A549 (cell line): ENCODE measurements at regions not wholly inside any gene's neighbourhood (a gene's known extent, or its start where the extent isn't known, plus 50 kb on each side); places are given as distances from the start of the nearest gene placed in this dataset.
"Not testable (repeated sequence)": the region's sequence is repeated elsewhere in the genome, so short reads cannot be mapped to it uniquely, and the experiment has no call there.

Experiments used
- ATAC-seq, 2 experiments: fragments of 200-7000 bp in 1 of 2; fragments of >200 bp in 1 of 2; cut with Nextera tagmentation in 1 of 2; cut with Tn5 transposase in 1 of 2; 3 replicates each; pipeline versions ENCODE4 v1.8.0 to v1.9.1; 2018 to 2020; ENCODE audit warnings: mild to moderate bottlenecking in 1 of 2, moderate library complexity in 1 of 2
- CTCF ChIA-PET: fragments of 300-600 bp; sonication (Branson Sonifier 250); formaldehyde crosslinking; extraction: SDS; loops from one replicate; lab custom pipeline; 2021; ENCODE audit warnings: antibody characterized with exemption, inconsistent platforms; lab: Yijun Ruan, JAX
- POLR2A ChIA-PET: fragments of 350-600 bp; formaldehyde crosslinking; extraction: SDS; loops from one replicate; lab custom pipeline; 2021; ENCODE audit warnings: antibody characterized with exemption, inconsistent platforms; lab: Yijun Ruan, JAX
- DNase-seq, 2 experiments: peaks; one replicate each; pipeline versions ENCODE4 v3.0.0 to v3.0.0-alpha.2; 2011 to 2016; ENCODE audit warnings: low read depth in 1 of 2, low spot score in 1 of 2
- FAIRE-seq: peaks from 2 replicates; lab custom pipeline; 2011; peaks lifted over from hg19 to GRCh38; lab: Jason Lieb, UNC
- H3K27ac ChIP-seq, 2 experiments: fragments of >200 bp; sonication (Bioruptor Twin); formaldehyde crosslinking; 3 replicates each; pipeline ENCODE4 v1.5.1; 2016 to 2017
- H3K4me1 ChIP-seq: fragments of >200 bp; sonication (Bioruptor Twin); formaldehyde crosslinking; 3 replicates; pipeline ENCODE4 v1.6.1; 2016
- H3K4me2 ChIP-seq: fragments of >200 bp; sonication (Bioruptor Twin); formaldehyde crosslinking; 3 replicates; pipeline ENCODE4 v1.6.1; 2016
- H3K4me3 ChIP-seq: fragments of >200 bp; sonication (Bioruptor Twin); formaldehyde crosslinking; 3 replicates; pipeline ENCODE4 v1.5.1; 2016
- H3K9me3 ChIP-seq: fragments of >200 bp; sonication (Bioruptor Twin); formaldehyde crosslinking; 3 replicates; pipeline ENCODE4 v1.6.1; 2016
- ATOH8 ChIP-seq: fragments of 250-450 bp; sonication (Bioruptor Pico); IDR thresholded peaks from 2 replicates; pipeline ENCODE4 v1.5.0; 2020; ENCODE audit warnings: low read depth, mild to moderate bottlenecking, moderate library complexity
- BCL3 ChIP-seq: fragments of >200 bp; sonication (Bioruptor Twin); formaldehyde crosslinking; IDR thresholded peaks from 3 replicates; pipeline ENCODE4 v1.6.1; 2016
- BHLHE40 ChIP-seq: IDR thresholded peaks from 2 replicates; pipeline ENCODE4 v1.6.1; 2012; ENCODE audit warnings: low read depth, low read length, inconsistent platforms
- CBX8 ChIP-seq: fragments of 200-600 bp; sonication (generic); IDR thresholded peaks from 2 replicates; pipeline ENCODE4 v1.6.1; 2016
- CHD2 ChIP-seq: fragments of 150-350 bp; IDR thresholded peaks from 2 replicates; pipeline ENCODE4 v1.6.1; 2014; ENCODE audit warnings: low read length; ENCODE audit not compliant: partially characterized antibody
- ELK1 ChIP-seq: fragments of 150-350 bp; IDR thresholded peaks from 2 replicates; pipeline ENCODE4 v1.6.1; 2014; ENCODE audit warnings: low read depth, mild to moderate bottlenecking, low read length
- EP300 ChIP-seq, 2 experiments: fragments of >200 bp; sonication (Bioruptor Twin); formaldehyde crosslinking; IDR thresholded peaks; 2 replicates in 1 of 2; 3 replicates in 1 of 2; pipeline ENCODE4 v1.6.1; 2016 to 2017
- HOXA7 ChIP-seq: fragments of 250-450 bp; sonication (Bioruptor Pico); IDR thresholded peaks from 2 replicates; pipeline ENCODE4 v1.5.0; 2020; ENCODE audit warnings: mild to moderate bottlenecking, moderate library complexity
- HOXB13 ChIP-seq: fragments of 250-450 bp; sonication (Bioruptor Pico); IDR thresholded peaks from 2 replicates; pipeline ENCODE4 v1.5.0; 2020; ENCODE audit warnings: low read depth, mild to moderate bottlenecking, moderate library complexity
- KDM5A ChIP-seq: fragments of 200-600 bp; sonication (generic); IDR thresholded peaks from 2 replicates; pipeline ENCODE4 v1.6.1; 2016; ENCODE audit warnings: antibody characterized with exemption, mild to moderate bottlenecking
- MAZ ChIP-seq: fragments of 150-350 bp; IDR thresholded peaks from 2 replicates; pipeline ENCODE4 v1.6.1; 2014; ENCODE audit warnings: antibody characterized with exemption, low read depth, low read length, borderline replicate concordance
- MYC ChIP-seq: IDR thresholded peaks from 2 replicates; pipeline ENCODE4 v1.6.1; 2012; ENCODE audit warnings: mild to moderate bottlenecking, inconsistent platforms, low read length, improper control_type of control experiment, borderline replicate concordance
- PHF8 ChIP-seq: fragments of 200-600 bp; sonication (generic); IDR thresholded peaks from 2 replicates; pipeline ENCODE4 v1.6.1; 2016; ENCODE audit warnings: low read depth, mild to moderate bottlenecking, antibody characterized with exemption, moderate library complexity, borderline replicate concordance
- RARB ChIP-seq: fragments of 250-450 bp; sonication (Bioruptor Pico); IDR thresholded peaks from 2 replicates; pipeline ENCODE4 v1.8.0; 2021; ENCODE audit warnings: mild to moderate bottlenecking, moderate library complexity
- RFX5 ChIP-seq: fragments of 450-650 bp; IDR thresholded peaks from 2 replicates; pipeline ENCODE4 v1.7.1; 2014; ENCODE audit warnings: antibody characterized with exemption, mild to moderate bottlenecking, moderate library complexity
- RNF2 ChIP-seq: fragments of 200-600 bp; sonication (generic); IDR thresholded peaks from 2 replicates; pipeline ENCODE4 v1.6.1; 2016; ENCODE audit warnings: low read depth, mild to moderate bottlenecking, antibody characterized with exemption, moderate library complexity, borderline replicate concordance
- SMC3 ChIP-seq: fragments of >200 bp; sonication (Bioruptor Twin); formaldehyde crosslinking; IDR thresholded peaks from 3 replicates; pipeline ENCODE4 v1.6.1; 2018; ENCODE audit warnings: inconsistent platforms
- SREBF2 ChIP-seq: fragments of 450-650 bp; IDR thresholded peaks from 2 replicates; pipeline ENCODE4 v1.6.1; 2014; ENCODE audit warnings: mild to moderate bottlenecking, moderate library complexity
- TFCP2L1 ChIP-seq: fragments of 250-450 bp; sonication (Bioruptor Pico); IDR thresholded peaks from 2 replicates; pipeline ENCODE4 v1.5.0; 2021; ENCODE audit warnings: mild to moderate bottlenecking
- TP53 ChIP-seq: fragments of 250-450 bp; sonication (Bioruptor Pico); IDR thresholded peaks from 2 replicates; pipeline ENCODE4 v1.5.0; 2021; ENCODE audit warnings: mild to moderate bottlenecking, moderate library complexity
- USF2 ChIP-seq: fragments of 450-650 bp; IDR thresholded peaks from 2 replicates; pipeline ENCODE4 v1.6.1; 2014; ENCODE audit warnings: antibody characterized with exemption
- ZC3H11A ChIP-seq: fragments of 450-650 bp; IDR thresholded peaks from 2 replicates; pipeline ENCODE4 v1.6.1; 2014; ENCODE audit warnings: antibody characterized with exemption, mild to moderate bottlenecking
- ZFP36 ChIP-seq: fragments of 450-650 bp; IDR thresholded peaks from 2 replicates; pipeline ENCODE4 v1.6.1; 2014; ENCODE audit warnings: borderline replicate concordance; ENCODE audit not compliant: partially characterized antibody
- ZNF302 ChIP-seq: fragments of 250-450 bp; sonication (Bioruptor Pico); IDR thresholded peaks from 2 replicates; pipeline ENCODE4 v1.9.0; 2021; ENCODE audit warnings: inconsistent platforms, mild to moderate bottlenecking, moderate library complexity
- WGBS: methylation state at CpG from one replicate; pipeline ENCODE4 v1.1.6; 2017; ENCODE audit errors: missing lambda C conversion rate; 5-methylcytosine and 5-hydroxymethylcytosine counted together
- TF ChIP-seq, protein P1 (sequence below): IDR thresholded peaks from 2 replicates; pipeline ENCODE4 v1.6.1; 2012
- TF ChIP-seq, protein P2 (sequence below): IDR thresholded peaks from 2 replicates; pipeline ENCODE4 v1.6.1; 2012
- TF ChIP-seq, protein P3 (sequence below): fragments of 250-450 bp; sonication (Bioruptor Pico); IDR thresholded peaks from 2 replicates; pipeline ENCODE4 v1.5.0; 2021; ENCODE audit warnings: mild to moderate bottlenecking, moderate library complexity, borderline replicate concordance
- TF ChIP-seq, protein P4 (sequence below): fragments of >200 bp; sonication (Bioruptor Twin); formaldehyde crosslinking; IDR thresholded peaks from 2 replicates; pipeline ENCODE4 v1.6.1; 2016

DNA sequence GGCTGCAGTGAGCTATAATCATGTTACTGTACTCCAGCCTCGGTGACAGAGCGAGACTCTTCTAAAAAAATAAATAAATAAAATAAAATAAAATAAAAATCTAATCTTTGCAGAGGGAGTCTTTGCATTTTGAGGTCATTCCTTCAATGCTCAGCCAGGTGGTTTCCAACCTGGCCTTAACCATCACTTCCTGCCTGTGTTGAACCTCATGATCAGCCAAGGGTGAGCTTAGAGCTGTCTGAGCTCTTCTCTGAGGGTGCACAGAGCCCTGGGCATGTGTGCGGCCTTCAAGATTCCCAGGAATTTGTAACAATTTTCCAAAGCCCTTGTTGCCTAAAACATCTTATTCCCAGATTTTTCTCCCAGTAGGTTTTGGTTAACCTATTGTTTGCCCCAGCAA, 94.3 kb downstream of the KCNJ12 start:
- H3K4me2 ChIP-seq, POLR2A ChIA-PET, ATAC-seq, FAIRE-seq, H3K27ac ChIP-seq, DNase-seq, H3K9me3 ChIP-seq, H3K4me1 ChIP-seq, H3K4me3 ChIP-seq: not testable (repeated sequence)
- CTCF ChIA-PET: interaction anchor here (1.3 to 1.9 kb wide), 3 partner anchors 13 to 41 kb away, joined by 4 to 11 read pairs (median 5); no protein-coding TSS in a partner anchor
- 42% methylated on average over 3 of the region's 3 CpGs for WGBS

DNA sequence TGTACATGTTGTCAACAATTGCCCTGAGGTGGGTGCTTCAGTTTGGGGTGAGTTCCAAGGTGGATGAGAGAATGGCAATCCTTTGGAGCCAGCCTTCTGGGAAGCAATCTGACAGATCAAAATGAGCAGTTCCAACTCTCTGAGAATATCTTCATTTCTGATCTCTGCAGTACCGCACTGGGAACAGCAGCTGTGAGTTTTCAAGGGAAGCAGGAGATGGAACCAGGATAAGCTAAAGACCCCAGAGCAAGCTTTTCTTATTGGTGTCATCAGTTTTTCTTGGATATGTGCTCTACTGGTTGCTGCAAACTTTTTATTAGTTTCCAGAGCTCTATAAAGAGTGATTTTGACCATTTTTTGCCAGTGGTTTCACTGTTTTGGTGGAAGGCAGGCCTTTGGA, 94.7 kb downstream of the KCNJ12 start:
- CTCF ChIA-PET: interaction anchor here (1.3 to 1.5 kb wide), 2 partner anchors 14 to 41 kb away, joined by 4 to 11 read pairs; no protein-coding TSS in a partner anchor
- WGBS: 95% methylated on average over 1 of the region's 1 CpG
- TF ChIP-seq, protein P1, sequence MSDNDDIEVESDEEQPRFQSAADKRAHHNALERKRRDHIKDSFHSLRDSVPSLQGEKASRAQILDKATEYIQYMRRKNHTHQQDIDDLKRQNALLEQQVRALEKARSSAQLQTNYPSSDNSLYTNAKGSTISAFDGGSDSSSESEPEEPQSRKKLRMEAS: no peak
- TF ChIP-seq RNF2 (no peak), TP53 (CRISPR knock-in tag) (no peak), RFX5 (no peak), CBX8 (no peak), ATOH8 (no peak), EP300 (IDR thresholded peaks at IDR 0.05) (no peak), MYC (no peak), ZFP36 (no peak), HOXB13 (CRISPR knock-in tag) (no peak), BCL3 (no peak), HOXA7 (CRISPR knock-in tag) (no peak), CHD2 (no peak), RARB (CRISPR knock-in tag) (no peak), BHLHE40 (no peak), ZNF302 (no peak)
- TF ChIP-seq, protein P2, sequence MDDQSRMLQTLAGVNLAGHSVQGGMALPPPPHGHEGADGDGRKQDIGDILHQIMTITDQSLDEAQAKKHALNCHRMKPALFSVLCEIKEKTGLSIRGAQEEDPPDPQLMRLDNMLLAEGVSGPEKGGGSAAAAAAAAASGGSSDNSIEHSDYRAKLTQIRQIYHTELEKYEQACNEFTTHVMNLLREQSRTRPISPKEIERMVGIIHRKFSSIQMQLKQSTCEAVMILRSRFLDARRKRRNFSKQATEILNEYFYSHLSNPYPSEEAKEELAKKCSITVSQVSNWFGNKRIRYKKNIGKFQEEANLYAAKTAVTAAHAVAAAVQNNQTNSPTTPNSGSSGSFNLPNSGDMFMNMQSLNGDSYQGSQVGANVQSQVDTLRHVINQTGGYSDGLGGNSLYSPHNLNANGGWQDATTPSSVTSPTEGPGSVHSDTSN: no peak
- TF ChIP-seq, protein P3, sequence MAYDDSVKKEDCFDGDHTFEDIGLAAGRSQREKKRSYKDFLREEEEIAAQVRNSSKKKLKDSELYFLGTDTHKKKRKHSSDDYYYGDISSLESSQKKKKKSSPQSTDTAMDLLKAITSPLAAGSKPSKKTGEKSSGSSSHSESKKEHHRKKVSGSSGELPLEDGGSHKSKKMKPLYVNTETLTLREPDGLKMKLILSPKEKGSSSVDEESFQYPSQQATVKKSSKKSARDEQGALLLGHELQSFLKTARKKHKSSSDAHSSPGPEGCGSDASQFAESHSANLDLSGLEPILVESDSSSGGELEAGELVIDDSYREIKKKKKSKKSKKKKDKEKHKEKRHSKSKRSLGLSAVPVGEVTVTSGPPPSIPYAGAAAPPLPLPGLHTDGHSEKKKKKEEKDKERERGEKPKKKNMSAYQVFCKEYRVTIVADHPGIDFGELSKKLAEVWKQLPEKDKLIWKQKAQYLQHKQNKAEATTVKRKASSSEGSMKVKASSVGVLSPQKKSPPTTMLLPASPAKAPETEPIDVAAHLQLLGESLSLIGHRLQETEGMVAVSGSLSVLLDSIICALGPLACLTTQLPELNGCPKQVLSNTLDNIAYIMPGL (CRISPR knock-in tag): no peak
- TF ChIP-seq, all 56 proteins: peak for 0
- DNase-seq: no peak
- H3K4me2 ChIP-seq: no peak overlapping the region
- POLR2A ChIA-PET: no interaction called here
- ATAC-seq: no peak
- H3K9me3 ChIP-seq: no peaks in the 10 kb centered on the region; the same call in 2 of the 3 replicates
- no peak for FAIRE-seq
- no peak overlapping the region for H3K27ac ChIP-seq
- H3K4me3 ChIP-seq: no peak overlapping the region
- no peaks in the 10 kb centered on the region for H3K4me1 ChIP-seq

DNA sequence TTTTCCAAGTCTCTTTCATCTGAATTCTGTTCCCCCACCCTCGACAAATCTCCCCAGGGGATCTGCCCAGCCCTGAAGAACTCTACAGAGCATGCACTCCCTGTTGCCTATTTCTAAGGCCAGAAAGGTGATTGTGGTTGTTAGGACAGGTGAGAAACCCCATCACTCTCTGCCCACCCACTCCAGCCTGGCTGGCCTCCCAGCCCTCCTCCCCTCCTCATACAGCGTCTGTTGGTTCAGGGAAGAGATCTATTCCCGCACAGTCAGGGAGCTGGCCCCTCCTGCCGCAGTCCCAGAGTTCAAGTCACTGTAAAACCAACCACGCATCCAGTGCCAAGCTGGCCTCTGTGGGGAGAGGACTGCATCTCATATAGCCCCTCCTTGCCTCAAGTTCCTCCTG, 98.7 kb downstream of the KCNJ12 start:
- H3K9me3 ChIP-seq: peaks cover 17% of the 10 kb centered on the region
- no peak overlapping the region for H3K4me3 ChIP-seq
- ATAC-seq: no peak
- ChIA-PET CTCF (interaction anchor here (3.1 kb wide), 1 partner anchor 18 kb away, joined by 10 read pairs; no protein-coding TSS in a partner anchor), POLR2A (no interaction called here)
- 32% methylated on average over 5 of the region's 5 CpGs for WGBS
- no peak overlapping the region for H3K4me2 ChIP-seq
- DNase-seq: no peak
- no peak for FAIRE-seq
- H3K27ac ChIP-seq: no peak overlapping the region
- no peaks in the 10 kb centered on the region for H3K4me1 ChIP-seq
- TF ChIP-seq MAZ (no peak), USF2 (no peak), KDM5A (no peak), RFX5 (no peak), SREBF2 (no peak), SMC3 (no peak), ELK1 (no peak), ZC3H11A (no peak), TFCP2L1 (CRISPR knock-in tag) (no peak), PHF8 (no peak)
- TF ChIP-seq, protein P4, sequence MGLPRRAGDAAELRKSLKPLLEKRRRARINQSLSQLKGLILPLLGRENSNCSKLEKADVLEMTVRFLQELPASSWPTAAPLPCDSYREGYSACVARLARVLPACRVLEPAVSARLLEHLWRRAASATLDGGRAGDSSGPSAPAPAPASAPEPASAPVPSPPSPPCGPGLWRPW: no peak
